SH-SY5Y (cell line): ENCODE measurements at regions not wholly inside any gene's neighbourhood (a gene's known extent, or its start where the extent isn't known, plus 50 kb on each side); places are given as distances from the start of the nearest gene placed in this dataset.

Experiments used
- GATA2 ChIP-seq: IDR thresholded peaks from 2 replicates; pipeline ENCODE4 v1.6.1; 2011; ENCODE audit warnings: mild to moderate bottlenecking, low read depth, low read length
- GATA3 ChIP-seq: IDR thresholded peaks from 2 replicates; pipeline ENCODE4 v1.6.1; 2011; ENCODE audit warnings: low read depth, mild to moderate bottlenecking, low read length, moderate library complexity

GRCh38 chr20:52290569-52290968 lies 99.0 kb upstream of the ZFP64 start:
- TF ChIP-seq GATA2, result no peak
- TF ChIP-seq GATA3, result no peak
